HEK293 (cell line): ENCODE measurements at regions not wholly inside any gene's neighbourhood (a gene's known extent, or its start where the extent isn't known, plus 50 kb on each side); places are given as distances from the start of the nearest gene placed in this dataset.

Experiments used
- CTCF ChIA-PET: fragments of 350-600 bp; formaldehyde crosslinking; extraction: SDS; loops from one replicate; lab custom pipeline; 2021; ENCODE audit warnings: antibody characterized with exemption; lab: Yijun Ruan, JAX
- POLR2A ChIA-PET: fragments of 300-600 bp; formaldehyde crosslinking; extraction: SDS; loops from one replicate; lab custom pipeline; 2020; ENCODE audit warnings: antibody characterized with exemption, inconsistent platforms; lab: Yijun Ruan, JAX
- H3K27ac ChIP-seq: fragments of 200-500 bp; sonication (Bioruptor generic); 2 replicates; pipeline ENCODE4 v1.5.1; 2014; ENCODE audit warnings: low read depth, low read length, control low read depth, inconsistent platforms; ENCODE audit errors: extremely low read depth
- H3K36me3 ChIP-seq, 2 experiments: fragments of 200-500 bp in 1 of 2; sonication (Bioruptor generic) in 1 of 2; 1 replicate in 1 of 2; 2 replicates in 1 of 2; pipeline ENCODE4 v1.5.1; 2014 to 2017; ENCODE audit warnings: inconsistent platforms in 2 of 2, low read length in 2 of 2; ENCODE audit not compliant: control insufficient read depth in 2 of 2, insufficient read depth in 1 of 2
- H3K4me1 ChIP-seq: fragments of 200-500 bp; sonication (Bioruptor generic); 2 replicates; pipeline ENCODE4 v1.5.1; 2014; ENCODE audit warnings: mild to moderate bottlenecking, low read length, inconsistent platforms; ENCODE audit not compliant: control insufficient read depth, insufficient read depth
- H3K4me3 ChIP-seq: 2 replicates; pipeline ENCODE4 v1.5.1; 2011; ENCODE audit warnings: low read depth, mild to moderate bottlenecking, control low read depth, low read length, moderate library complexity
- H3K9me3 ChIP-seq: fragments of 200-500 bp; sonication (Bioruptor generic); 2 replicates; pipeline ENCODE4 v1.5.1; 2014; ENCODE audit warnings: low read depth, low read length, inconsistent platforms; ENCODE audit not compliant: control insufficient read depth, insufficient read depth
- FEZF1 ChIP-seq: fragments of 450-650 bp; formaldehyde crosslinking; IDR thresholded peaks from 2 replicates; pipeline ENCODE4 v1.5.1; 2016; ENCODE audit warnings: missing biosample characterization, missing genetic modification characterization
- HIC1 ChIP-seq: fragments of 450-650 bp; formaldehyde crosslinking; IDR thresholded peaks from 2 replicates; pipeline ENCODE4 v1.5.1; 2016; ENCODE audit warnings: missing biosample characterization, missing genetic modification characterization
- HOXD13 ChIP-seq: sonication (generic); formaldehyde crosslinking; IDR thresholded peaks from 2 replicates; pipeline ENCODE4 v1.8.0; 2022; ENCODE audit warnings: missing genetic modification reagents, borderline replicate concordance
- MZF1 ChIP-seq: fragments of 450-650 bp; formaldehyde crosslinking; IDR thresholded peaks from 2 replicates; pipeline ENCODE4 v1.5.1; 2017; ENCODE audit warnings: missing biosample characterization, missing genetic modification characterization, borderline replicate concordance
- PRDM6 ChIP-seq: fragments of 450-650 bp; formaldehyde crosslinking; IDR thresholded peaks from 2 replicates; pipeline ENCODE4 v1.5.1; 2017; ENCODE audit warnings: missing biosample characterization, missing genetic modification characterization
- SCRT1 ChIP-seq: fragments of 450-650 bp; formaldehyde crosslinking; IDR thresholded peaks from 2 replicates; pipeline ENCODE4 v1.5.1; 2016; ENCODE audit warnings: missing biosample characterization, missing genetic modification characterization, borderline replicate concordance
- ZBTB26 ChIP-seq: fragments of 450-650 bp; formaldehyde crosslinking; optimal IDR thresholded peaks from 2 replicates; pipeline ENCODE3; 2016; ENCODE audit warnings: missing biosample characterization, mild to moderate bottlenecking, missing genetic modification characterization
- ZNF112 ChIP-seq: fragments of 450-650 bp; formaldehyde crosslinking; IDR thresholded peaks from 2 replicates; pipeline ENCODE4 v1.5.0; 2017; ENCODE audit warnings: missing biosample characterization, missing genetic modification characterization
- ZNF132 ChIP-seq: fragments of 450-650 bp; formaldehyde crosslinking; IDR thresholded peaks from 2 replicates; pipeline ENCODE4 v1.5.1; 2017; ENCODE audit warnings: missing biosample characterization, missing genetic modification characterization, borderline replicate concordance
- ZNF174 ChIP-seq: fragments of 450-650 bp; formaldehyde crosslinking; IDR thresholded peaks from 2 replicates; pipeline ENCODE4 v1.5.0; 2017; ENCODE audit warnings: missing biosample characterization, mild to moderate bottlenecking, missing genetic modification characterization
- ZNF18 ChIP-seq: fragments of 450-650 bp; formaldehyde crosslinking; IDR thresholded peaks from 2 replicates; pipeline ENCODE4 v1.5.1; 2016; ENCODE audit warnings: missing biosample characterization, missing genetic modification characterization
- ZNF2 ChIP-seq: fragments of 450-650 bp; formaldehyde crosslinking; IDR thresholded peaks from 2 replicates; pipeline ENCODE4 v1.5.1; 2016; ENCODE audit warnings: missing biosample characterization, missing genetic modification characterization
- ZNF350 ChIP-seq: fragments of 450-650 bp; formaldehyde crosslinking; IDR thresholded peaks from 2 replicates; pipeline ENCODE4 v1.5.0; 2017; ENCODE audit warnings: missing biosample characterization, mild to moderate bottlenecking, missing genetic modification characterization
- ZNF660 ChIP-seq: fragments of 450-650 bp; IDR thresholded peaks from 2 replicates; pipeline ENCODE4 v1.5.1; 2018; ENCODE audit warnings: missing biosample characterization, mild to moderate bottlenecking, missing genetic modification characterization
- ZSCAN30 ChIP-seq: fragments of 450-650 bp; IDR thresholded peaks from 2 replicates; pipeline ENCODE4 v1.5.1; 2018; ENCODE audit warnings: missing biosample characterization, mild to moderate bottlenecking, missing genetic modification characterization, moderate library complexity

- TF ChIP-seq MZF1 (tag by site-specific recombination), result no peak
These were observed 298.5 kb upstream of the SLC35B3 start (continued) for GRCh38 chr6:8733879-8734278.

- CTCF ChIA-PET, result interaction anchor here (0.7 kb wide), 1 partner anchor 24 kb away, joined by 3 read pairs; no protein-coding TSS in a partner anchor
- no peak overlapping the region for H3K27ac ChIP-seq
These were observed 296.5 kb upstream of the SLC35B3 start for GRCh38 chr6:8731874-8732273.

More at GRCh38 chr6:8731874-8732273, 296.5 kb upstream of the SLC35B3 start:
- Histone ChIP-seq H3K4me3 (no peak overlapping the region), H3K4me1 (no peaks in the 10 kb centered on the region), H3K36me3 (no peaks in the 10 kb centered on the region), H3K9me3 (no peaks in the 10 kb centered on the region)
- TF ChIP-seq ZNF174 (tag by site-specific recombination), result no peak
- no peak for TF ChIP-seq PRDM6 (tag by site-specific recombination)
- no peak for TF ChIP-seq ZNF2 (tag by site-specific recombination)
- no peak for TF ChIP-seq ZBTB26
- no peak for TF ChIP-seq ZNF112 (tag by site-specific recombination)
- TF ChIP-seq SCRT1 (tag by site-specific recombination), result no peak
- no peak for TF ChIP-seq ZNF350 (tag by site-specific recombination)
- TF ChIP-seq ZSCAN30, result no peak
- no peak for TF ChIP-seq ZNF660
- no peak for TF ChIP-seq HIC1
- no peak for TF ChIP-seq ZNF18 (tag by site-specific recombination)
- no peak for TF ChIP-seq ZNF132 (tag by site-specific recombination)
- TF ChIP-seq FEZF1 (tag by site-specific recombination), result no peak
- TF ChIP-seq HOXD13, result no peak
- POLR2A ChIA-PET, result no interaction called here
